ENCODE measurements at regions not wholly inside any gene's neighbourhood (a gene's known extent, or its start where the extent isn't known, plus 50 kb on each side); places are given as distances from the start of the nearest gene placed in this dataset.
A peak's percentile ranks its signal among the peaks of the same experiment; 100 is the strongest.

DNA sequence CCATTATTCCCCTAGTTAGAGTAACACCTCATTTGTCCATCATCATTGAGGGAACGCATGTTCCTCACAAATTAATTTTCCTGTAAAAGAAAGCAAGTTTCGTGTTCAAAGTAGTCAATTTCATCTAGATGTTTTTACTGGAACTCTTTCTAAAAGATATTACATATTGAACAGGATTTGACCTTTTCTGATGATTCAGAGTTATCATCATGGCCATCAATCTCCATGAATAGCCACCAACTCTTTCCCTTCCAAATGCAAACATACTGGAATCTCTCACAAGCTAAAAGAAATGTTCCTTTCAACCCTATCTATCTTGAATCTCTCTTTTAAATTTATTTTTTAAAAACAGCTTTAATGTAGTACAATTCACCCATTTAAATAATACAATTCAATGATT is 263.1 kb upstream of the FAR2 start:
- H3K4me3 ChIP-seq (replicated peaks in 1 of 2; ENCODE audit: low read depth in 2 of 2, low read length in 2 of 2) = no peak overlapping the region
- TF ChIP-seq, protein P1, sequence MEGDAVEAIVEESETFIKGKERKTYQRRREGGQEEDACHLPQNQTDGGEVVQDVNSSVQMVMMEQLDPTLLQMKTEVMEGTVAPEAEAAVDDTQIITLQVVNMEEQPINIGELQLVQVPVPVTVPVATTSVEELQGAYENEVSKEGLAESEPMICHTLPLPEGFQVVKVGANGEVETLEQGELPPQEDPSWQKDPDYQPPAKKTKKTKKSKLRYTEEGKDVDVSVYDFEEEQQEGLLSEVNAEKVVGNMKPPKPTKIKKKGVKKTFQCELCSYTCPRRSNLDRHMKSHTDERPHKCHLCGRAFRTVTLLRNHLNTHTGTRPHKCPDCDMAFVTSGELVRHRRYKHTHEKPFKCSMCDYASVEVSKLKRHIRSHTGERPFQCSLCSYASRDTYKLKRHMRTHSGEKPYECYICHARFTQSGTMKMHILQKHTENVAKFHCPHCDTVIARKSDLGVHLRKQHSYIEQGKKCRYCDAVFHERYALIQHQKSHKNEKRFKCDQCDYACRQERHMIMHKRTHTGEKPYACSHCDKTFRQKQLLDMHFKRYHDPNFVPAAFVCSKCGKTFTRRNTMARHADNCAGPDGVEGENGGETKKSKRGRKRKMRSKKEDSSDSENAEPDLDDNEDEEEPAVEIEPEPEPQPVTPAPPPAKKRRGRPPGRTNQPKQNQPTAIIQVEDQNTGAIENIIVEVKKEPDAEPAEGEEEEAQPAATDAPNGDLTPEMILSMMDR (IDR thresholded peaks at IDR 0.05; ENCODE audit: low read depth, low read length) = no peak
- DNase-seq (ENCODE audit: low read depth in 2 of 2) = no peak

DNA sequence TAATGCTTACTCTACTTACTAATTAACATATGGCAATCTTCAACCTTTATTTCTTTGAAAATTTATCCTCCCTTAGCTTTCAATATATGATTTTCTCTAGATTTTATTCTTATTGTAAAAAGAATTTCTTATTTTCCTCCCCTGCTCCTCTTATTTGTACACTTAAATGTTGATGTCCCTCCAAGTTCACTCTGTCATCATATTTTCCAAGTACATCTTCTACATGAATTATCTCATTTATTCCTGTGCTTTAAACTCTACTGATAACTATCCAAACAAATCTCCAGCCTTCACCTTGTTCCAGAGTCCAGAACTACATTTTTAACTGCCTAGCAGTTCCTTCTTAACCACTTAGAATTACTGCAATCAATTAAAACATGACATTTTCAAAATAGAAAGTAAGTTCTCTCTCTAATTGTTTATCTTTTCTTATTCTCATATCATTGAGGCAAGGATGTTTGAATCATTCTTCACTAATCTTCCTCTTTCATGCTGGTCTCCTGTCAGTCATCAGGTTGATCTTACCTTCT is 261.6 kb upstream of the FAR2 start:
- TF ChIP-seq, protein P1 (IDR thresholded peaks at IDR 0.05; ENCODE audit: low read depth, low read length) = no peak
- no peak for DNase-seq (ENCODE audit: low read depth in 2 of 2)
- no peak overlapping the region for H3K4me3 ChIP-seq (replicated peaks in 1 of 2; ENCODE audit: low read depth in 2 of 2, low read length in 2 of 2)

DNA sequence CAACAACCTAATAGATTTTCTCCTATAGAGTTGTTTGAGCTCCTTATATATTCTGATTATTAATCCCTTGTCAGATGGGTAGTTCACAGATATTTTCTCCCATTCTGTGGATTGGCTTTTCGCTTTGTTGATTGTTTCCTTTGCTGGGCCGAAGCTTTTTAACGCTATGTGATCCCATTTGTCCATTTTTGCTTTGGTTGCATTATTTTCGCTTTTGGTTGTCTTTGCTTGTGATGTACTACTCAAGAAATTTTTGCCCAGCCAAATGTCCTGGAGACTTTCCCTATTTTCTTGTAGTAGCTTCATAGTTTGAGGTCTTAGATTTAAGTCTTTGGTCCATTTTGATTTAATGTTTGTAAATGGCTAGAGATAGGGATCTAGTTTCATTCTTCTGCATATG is 258.4 kb upstream of the FAR2 start:
- H3K4me3 ChIP-seq (replicated peaks in 1 of 2; ENCODE audit: low read depth in 2 of 2, low read length in 2 of 2) = no peak overlapping the region
- TF ChIP-seq, protein P1 (IDR thresholded peaks at IDR 0.05; ENCODE audit: low read depth, low read length) = no peak
- no peak for DNase-seq (ENCODE audit: low read depth in 2 of 2)

DNA sequence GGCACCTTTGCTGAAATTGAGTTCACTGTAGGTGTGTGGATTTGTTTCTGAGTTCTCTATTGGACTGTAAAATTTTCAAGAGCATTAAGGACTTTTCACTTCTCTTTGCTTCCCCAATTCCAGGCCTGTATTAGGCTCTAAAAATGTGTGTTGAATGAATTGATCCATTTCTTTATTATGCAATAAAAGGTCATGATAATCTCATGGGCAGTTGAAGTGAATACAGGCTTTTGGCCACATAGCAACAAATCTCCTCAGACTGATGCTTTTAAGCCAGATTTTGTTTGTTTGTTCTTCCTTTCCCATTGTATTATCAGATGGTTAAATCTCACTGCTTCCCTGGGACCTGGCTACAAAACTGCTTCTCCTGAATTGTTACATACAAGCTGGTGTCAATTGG is 258.0 kb upstream of the FAR2 start:
- TF ChIP-seq, protein P1 (IDR thresholded peaks at IDR 0.05; ENCODE audit: low read depth, low read length) = no peak

DNA sequence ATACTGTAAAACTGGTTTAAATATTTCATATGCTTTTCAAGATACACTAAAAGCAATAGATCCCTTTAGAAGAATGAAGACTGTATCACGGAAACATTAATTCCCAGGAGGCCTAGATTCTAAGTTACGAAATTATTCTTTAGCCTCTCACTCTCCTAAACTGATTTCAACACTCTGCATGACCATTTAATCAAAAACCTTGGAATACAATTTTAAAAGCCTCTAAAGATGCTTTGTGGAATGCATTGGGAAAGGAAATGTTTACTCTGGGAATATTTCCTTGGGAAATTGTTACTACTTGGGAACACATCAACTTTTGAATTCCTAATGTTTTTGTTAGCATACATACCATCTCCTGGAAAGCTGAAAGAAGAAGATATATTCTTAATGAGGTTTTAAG is 255.7 kb upstream of the FAR2 start:
- TF ChIP-seq, protein P1 (IDR thresholded peaks at IDR 0.05; ENCODE audit: low read depth, low read length) = no peak
- DNase-seq (ENCODE audit: low read depth in 2 of 2) = peak; percentile 72 to 75
- no peak overlapping the region for H3K4me3 ChIP-seq (replicated peaks in 1 of 2; ENCODE audit: low read depth in 2 of 2, low read length in 2 of 2)

More for the DNA sequence above, 258.0 kb upstream of the FAR2 start:
- DNase-seq (ENCODE audit: low read depth in 2 of 2) = no peak
- no peak overlapping the region for H3K4me3 ChIP-seq (replicated peaks in 1 of 2; ENCODE audit: low read depth in 2 of 2, low read length in 2 of 2)

DNA sequence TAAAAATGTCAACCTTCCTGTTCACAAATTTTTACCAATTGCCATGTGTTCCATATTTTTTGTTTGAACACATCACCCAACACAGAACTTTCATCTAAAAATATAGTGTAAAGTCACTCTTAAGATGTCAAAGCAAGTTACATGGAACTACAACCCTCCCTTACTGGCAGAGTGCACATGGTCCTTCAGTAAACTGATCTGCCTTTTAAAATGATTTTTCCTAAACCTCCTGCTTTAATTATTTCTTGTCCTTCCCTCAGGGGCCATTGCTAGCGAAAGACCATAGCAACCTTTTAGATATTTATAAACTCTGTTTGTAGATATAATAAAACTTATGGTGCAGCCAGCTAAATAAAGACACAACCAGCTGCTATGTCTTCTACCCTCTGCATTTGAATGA is 255.2 kb upstream of the FAR2 start:
- TF ChIP-seq, protein P1 (IDR thresholded peaks at IDR 0.05; ENCODE audit: low read depth, low read length) = no peak
- no peak overlapping the region for H3K4me3 ChIP-seq (replicated peaks in 1 of 2; ENCODE audit: low read depth in 2 of 2, low read length in 2 of 2)
- no peak for DNase-seq (ENCODE audit: low read depth in 2 of 2)

DNA sequence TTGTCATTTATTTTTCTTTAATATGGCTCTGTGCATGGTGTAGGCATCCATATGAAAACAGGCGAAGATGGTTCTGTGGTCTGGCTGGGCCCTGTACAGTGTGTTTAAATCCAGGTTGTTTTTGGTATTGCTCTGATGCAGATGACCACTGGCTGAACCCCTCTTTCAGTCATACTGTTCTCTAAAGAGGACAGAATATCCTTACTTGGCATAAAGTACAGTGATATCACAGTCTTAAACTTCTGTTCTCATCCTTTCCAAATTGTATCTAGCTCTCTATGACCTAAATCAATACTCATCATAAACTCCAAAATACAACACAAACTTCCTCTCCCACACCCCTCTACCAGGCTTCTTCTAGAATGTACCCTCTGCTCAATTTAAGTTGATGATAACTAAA is 252.7 kb upstream of the FAR2 start:
- DNase-seq (ENCODE audit: low read depth in 2 of 2) = no peak
- TF ChIP-seq, protein P1 (IDR thresholded peaks at IDR 0.05; ENCODE audit: low read depth, low read length) = no peak

More for the DNA sequence above, 252.7 kb upstream of the FAR2 start:
- no peak overlapping the region for H3K4me3 ChIP-seq (replicated peaks in 1 of 2; ENCODE audit: low read depth in 2 of 2, low read length in 2 of 2)
